Neural progenitor cell (in vitro differentiated cells): ENCODE measurements at regions not wholly inside any gene's neighbourhood (a gene's known extent, or its start where the extent isn't known, plus 50 kb on each side); places are given as distances from the start of the nearest gene placed in this dataset.

Experiments
- DNase-seq: peaks from one replicate; pipeline ENCODE4 v3.0.0-alpha.2; 2016; ENCODE audit warnings: low spot score
- H2AFZ ChIP-seq: fragments of 200-600 bp; sonication (generic); replicated peaks from 2 replicates; pipeline ENCODE4 v1.6.1; 2016; ENCODE audit warnings: antibody characterized with exemption
- H3F3A ChIP-seq: fragments of 200-600 bp; sonication (generic); 2 replicates; pipeline ENCODE4 v1.6.1; 2016; ENCODE audit warnings: antibody characterized with exemption, low read depth
- H3K27ac ChIP-seq: fragments of 200-600 bp; sonication (generic); 2 replicates; pipeline ENCODE4 v1.5.1; 2016; ENCODE audit warnings: mild to moderate bottlenecking
- H3K27me3 ChIP-seq: fragments of 200-600 bp; sonication (generic); 2 replicates; pipeline ENCODE4 v1.6.1; 2016; ENCODE audit warnings: mild to moderate bottlenecking, moderate library complexity
- H3K36me3 ChIP-seq: fragments of 200-600 bp; sonication (generic); 2 replicates; pipeline ENCODE4 v1.5.1; 2016
- H3K4me1 ChIP-seq: fragments of 200-600 bp; sonication (generic); 2 replicates; pipeline ENCODE4 v1.6.1; 2016; ENCODE audit warnings: mixed run types
- H3K4me2 ChIP-seq: fragments of 200-600 bp; sonication (generic); 2 replicates; pipeline ENCODE4 v1.6.1; 2016
- H3K4me3 ChIP-seq: fragments of 200-600 bp; sonication (generic); 2 replicates; pipeline ENCODE4 v1.5.1; 2016
- H3K79me2 ChIP-seq: fragments of 200-600 bp; sonication (generic); 2 replicates; pipeline ENCODE4 v1.6.1; 2016; ENCODE audit warnings: low read depth
- H3K9ac ChIP-seq: fragments of 200-600 bp; sonication (generic); 2 replicates; pipeline ENCODE4 v1.6.1; 2016
- H3K9me3 ChIP-seq: fragments of 200-600 bp; sonication (generic); 2 replicates; pipeline ENCODE4 v1.5.1; 2016; ENCODE audit warnings: low read depth
- H4K20me1 ChIP-seq: fragments of 200-600 bp; sonication (generic); 2 replicates; pipeline ENCODE4 v1.6.1; 2016; ENCODE audit warnings: low read depth
- H3K27ac Mint-ChIP-seq: 3 replicates; pipeline ENCODE4 v1.8.0; 2021; ENCODE audit warnings: mixed read lengths
- H3K27me3 Mint-ChIP-seq: 2 replicates; pipeline ENCODE4 v1.8.0; 2022; ENCODE audit warnings: low read depth, mild to moderate bottlenecking, inconsistent platforms, moderate library complexity, mixed read lengths; ENCODE audit not compliant: insufficient read depth
- H3K36me3 Mint-ChIP-seq: 3 replicates; pipeline ENCODE4 v1.8.0; 2021; ENCODE audit warnings: mixed read lengths
- H3K4me1 Mint-ChIP-seq: 3 replicates; pipeline ENCODE4 v1.8.0; 2021; ENCODE audit warnings: mixed read lengths
- H3K4me3 Mint-ChIP-seq: 3 replicates; pipeline ENCODE4 v1.8.0; 2021; ENCODE audit warnings: mild to moderate bottlenecking, moderate library complexity, mixed read lengths
- H3K9me3 Mint-ChIP-seq: 3 replicates; pipeline ENCODE4 v1.8.0; 2020; ENCODE audit warnings: mixed read lengths
- EZH2 ChIP-seq: fragments of 200-600 bp; sonication (generic); IDR thresholded peaks from 2 replicates; pipeline ENCODE4 v1.6.1; 2017; ENCODE audit warnings: antibody characterized with exemption, mild to moderate bottlenecking, moderate library complexity
- EZH2phosphoT487 ChIP-seq: fragments of 200-600 bp; sonication (generic); IDR thresholded peaks from 2 replicates; pipeline ENCODE4 v1.6.1; 2017; ENCODE audit warnings: antibody characterized with exemption
- TF ChIP-seq, protein P1 (sequence below): fragments of 200-600 bp; sonication (generic); IDR thresholded peaks from 2 replicates; pipeline ENCODE4 v1.5.1; 2017; ENCODE audit warnings: antibody characterized with exemption, mild to moderate bottlenecking

DNA sequence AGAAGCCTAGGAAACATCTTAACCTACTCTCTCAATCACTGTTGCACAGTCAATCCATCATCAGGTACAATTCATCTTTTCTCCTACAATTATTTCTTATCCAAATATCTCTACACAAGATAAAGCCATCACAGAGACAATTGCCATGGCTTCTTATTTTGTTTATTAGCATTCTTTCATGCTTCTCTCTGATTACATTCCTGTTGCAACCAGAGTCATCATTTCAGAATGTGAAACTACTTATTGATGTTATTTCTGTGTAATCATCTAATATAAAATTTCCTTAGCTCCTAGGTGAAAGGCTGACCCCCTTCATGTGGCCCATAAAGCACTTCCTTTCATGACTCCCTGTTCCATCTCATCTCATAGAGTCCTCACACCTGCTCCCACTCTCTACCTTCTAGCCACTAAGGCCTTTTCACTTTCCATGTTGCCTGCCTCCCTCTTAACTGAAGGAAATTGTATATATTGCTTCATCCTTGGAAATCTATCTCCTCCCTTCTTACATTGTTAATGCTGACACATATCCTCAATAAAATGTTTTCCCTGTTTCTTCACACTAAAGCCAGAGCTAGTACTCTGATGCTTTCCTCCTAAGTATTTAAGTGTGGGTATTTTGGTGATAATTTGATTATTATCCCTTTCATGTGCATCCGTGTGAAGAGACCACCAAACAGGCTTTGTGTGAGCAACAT is 829.9 kb downstream of the FAT4 start:
- no peaks in the 10 kb centered on the region for H3F3A ChIP-seq
- H3K9me3 ChIP-seq: no peaks in the 10 kb centered on the region
- H3K79me2 ChIP-seq: no peaks in the 10 kb centered on the region
- Mint-ChIP-seq H3K36me3 (no peaks in the 10 kb centered on the region), H3K27ac (no peak overlapping the region), H3K9me3 (no peaks in the 10 kb centered on the region), H3K4me1 (no peaks in the 10 kb centered on the region), H3K4me3 (no peak overlapping the region), H3K27me3 (no peaks in the 10 kb centered on the region)
- no peak overlapping the region for H3K27ac ChIP-seq
- H3K9ac ChIP-seq: no peak overlapping the region
- H3K27me3 ChIP-seq: no peaks in the 10 kb centered on the region
- H3K36me3 ChIP-seq: no peaks in the 10 kb centered on the region
- TF ChIP-seq, protein P1, sequence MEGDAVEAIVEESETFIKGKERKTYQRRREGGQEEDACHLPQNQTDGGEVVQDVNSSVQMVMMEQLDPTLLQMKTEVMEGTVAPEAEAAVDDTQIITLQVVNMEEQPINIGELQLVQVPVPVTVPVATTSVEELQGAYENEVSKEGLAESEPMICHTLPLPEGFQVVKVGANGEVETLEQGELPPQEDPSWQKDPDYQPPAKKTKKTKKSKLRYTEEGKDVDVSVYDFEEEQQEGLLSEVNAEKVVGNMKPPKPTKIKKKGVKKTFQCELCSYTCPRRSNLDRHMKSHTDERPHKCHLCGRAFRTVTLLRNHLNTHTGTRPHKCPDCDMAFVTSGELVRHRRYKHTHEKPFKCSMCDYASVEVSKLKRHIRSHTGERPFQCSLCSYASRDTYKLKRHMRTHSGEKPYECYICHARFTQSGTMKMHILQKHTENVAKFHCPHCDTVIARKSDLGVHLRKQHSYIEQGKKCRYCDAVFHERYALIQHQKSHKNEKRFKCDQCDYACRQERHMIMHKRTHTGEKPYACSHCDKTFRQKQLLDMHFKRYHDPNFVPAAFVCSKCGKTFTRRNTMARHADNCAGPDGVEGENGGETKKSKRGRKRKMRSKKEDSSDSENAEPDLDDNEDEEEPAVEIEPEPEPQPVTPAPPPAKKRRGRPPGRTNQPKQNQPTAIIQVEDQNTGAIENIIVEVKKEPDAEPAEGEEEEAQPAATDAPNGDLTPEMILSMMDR: no peak
- no peak for TF ChIP-seq EZH2phosphoT487
- no peak for TF ChIP-seq EZH2
- no peak overlapping the region for H3K4me2 ChIP-seq
- H4K20me1 ChIP-seq: no peaks in the 10 kb centered on the region
- H3K4me1 ChIP-seq: no peaks in the 10 kb centered on the region
- H3K4me3 ChIP-seq: no peak overlapping the region
- no peak overlapping the region for H2AFZ ChIP-seq
- no peak for DNase-seq

DNA sequence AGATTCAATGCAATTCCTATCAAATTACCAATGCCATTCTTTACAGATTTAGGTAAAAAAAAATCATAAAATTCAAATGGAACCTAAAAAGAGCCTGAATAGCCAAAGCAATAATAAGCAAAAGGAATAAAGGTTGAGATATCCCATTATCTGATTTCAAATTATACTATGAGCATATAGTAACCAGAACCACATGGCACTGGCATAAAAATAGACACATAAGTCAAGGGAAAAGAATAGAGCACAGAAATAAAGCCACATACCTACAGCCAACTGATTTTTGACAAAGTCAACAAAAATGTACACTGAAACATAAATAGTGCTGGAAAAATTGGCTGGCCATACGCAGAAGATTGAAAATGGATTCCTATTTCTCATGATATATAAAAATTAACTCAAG is 853.7 kb downstream of the FAT4 start:
- H3K27ac Mint-ChIP-seq: no peak overlapping the region
- Histone ChIP-seq H4K20me1 (no peaks in the 10 kb centered on the region), H3K4me1 (no peaks in the 10 kb centered on the region), H3K4me3 (no peak overlapping the region), H3K27me3 (no peaks in the 10 kb centered on the region), H3F3A (no peaks in the 10 kb centered on the region), H3K9me3 (no peaks in the 10 kb centered on the region), H3K9ac (no peak overlapping the region), H3K79me2 (no peaks in the 10 kb centered on the region), H3K4me2 (no peak overlapping the region), H3K27ac (no peak overlapping the region), H2AFZ (no peak overlapping the region), H3K36me3 (no peaks in the 10 kb centered on the region)
- H3K36me3 Mint-ChIP-seq: no peaks in the 10 kb centered on the region
- H3K27me3 Mint-ChIP-seq: peaks cover 2% of the 10 kb centered on the region
- no peaks in the 10 kb centered on the region for H3K4me1 Mint-ChIP-seq
- DNase-seq: no peak
- TF ChIP-seq EZH2phosphoT487 (no peak), EZH2 (no peak)
- TF ChIP-seq, protein P1: no peak
- H3K9me3 Mint-ChIP-seq: no peaks in the 10 kb centered on the region
- H3K4me3 Mint-ChIP-seq: no peak overlapping the region

DNA sequence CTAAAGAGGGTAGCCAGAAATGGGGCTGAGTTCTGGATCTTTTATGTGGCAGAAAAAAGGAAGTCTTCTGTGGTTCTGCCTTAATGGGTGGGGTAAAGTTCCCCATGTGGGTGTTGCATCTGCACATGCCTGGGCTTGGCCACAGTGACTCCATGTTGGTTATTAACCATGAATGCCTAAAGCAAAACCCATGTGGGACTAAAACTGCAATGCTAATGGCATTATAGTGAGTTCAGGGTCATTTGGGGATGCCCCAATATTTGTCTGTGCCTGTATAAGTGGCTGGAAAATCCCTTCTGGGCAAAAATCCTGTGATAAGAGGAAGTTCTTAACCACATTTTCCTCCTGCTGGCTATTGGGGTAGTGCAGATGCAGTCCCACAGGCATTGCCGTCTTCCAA is 857.4 kb downstream of the FAT4 start:
- Histone ChIP-seq H3K4me3 (no peak overlapping the region), H4K20me1 (no peaks in the 10 kb centered on the region), H3K27me3 (no peaks in the 10 kb centered on the region), H2AFZ (no peak overlapping the region), H3F3A (no peaks in the 10 kb centered on the region), H3K4me1 (no peaks in the 10 kb centered on the region), H3K9ac (no peak overlapping the region), H3K36me3 (no peaks in the 10 kb centered on the region), H3K4me2 (no peak overlapping the region), H3K27ac (no peak overlapping the region), H3K9me3 (no peaks in the 10 kb centered on the region), H3K79me2 (no peaks in the 10 kb centered on the region)
- TF ChIP-seq EZH2 (no peak), EZH2phosphoT487 (no peak)
- TF ChIP-seq, protein P1: no peak
- H3K36me3 Mint-ChIP-seq: no peaks in the 10 kb centered on the region
- no peaks in the 10 kb centered on the region for H3K27me3 Mint-ChIP-seq
- no peaks in the 10 kb centered on the region for H3K9me3 Mint-ChIP-seq
- H3K4me1 Mint-ChIP-seq: no peaks in the 10 kb centered on the region
- no peak for DNase-seq
- no peak overlapping the region for H3K27ac Mint-ChIP-seq
- H3K4me3 Mint-ChIP-seq: no peak overlapping the region
